ENCODE measurements at regions not wholly inside any gene's neighbourhood (a gene's known extent, or its start where the extent isn't known, plus 50 kb on each side); places are given as distances from the start of the nearest gene placed in this dataset.

- Mint-ChIP-seq H3K36me3 (ENCODE audit: insufficient read depth in 1 of 3, low read depth in 3 of 3) (peaks cover 0 to 2% (median 0%) of the 10 kb centered on the region in 3 experiments; a peak in 2 of 7 replicates), H3K4me3 (no peak overlapping the region), H3K9me3 (peaks cover 3 to 8% of the 10 kb centered on the region in 2 experiments; a peak in 4 of 5 replicates), H3K27me3 (ENCODE audit: low read depth) (peaks cover 1% of the 10 kb centered on the region; the same call in 1 of the 2 replicates), H3K4me1 (peaks cover under 1 to 10% of the 10 kb centered on the region in 2 experiments; a peak in 1 of 4 replicates), H3K27ac (no peak overlapping the region)
- no peak overlapping the region for H3K14ac ChIP-seq (ENCODE audit: insufficient read depth, low read length)
- no peak overlapping the region for H3K4me2 ChIP-seq (ENCODE audit: insufficient read depth, insufficient read length, low read length)
- H2BK12ac ChIP-seq (ENCODE audit: insufficient read length, low read depth, low read length) = no peak overlapping the region
- H2BK5ac ChIP-seq (ENCODE audit: insufficient read length, low read length) = no peak overlapping the region
- no peaks in the 10 kb centered on the region for H3K9me3 ChIP-seq (ENCODE audit: control insufficient read depth, low read depth, low read length)
- no peak overlapping the region for H2BK20ac ChIP-seq (ENCODE audit: low read depth, low read length, poor library complexity, severe bottlenecking)
- H3K4ac ChIP-seq (ENCODE audit: low read depth, low read length) = no peak overlapping the region
- H2AFZ ChIP-seq (ENCODE audit: low read length) = no peak overlapping the region
- no peak overlapping the region for H3K27ac ChIP-seq (ENCODE audit: insufficient read length, low read depth, low read length)
- no peak for TF ChIP-seq CTCF (conservative IDR thresholded peaks at IDR 0.05)
- H4K8ac ChIP-seq (replicated peaks; ENCODE audit: insufficient read length, low read depth, low read length) = no peak overlapping the region
- H4K20me1 ChIP-seq (ENCODE audit: control insufficient read depth, insufficient read depth, insufficient read length) = no peaks in the 10 kb centered on the region
- H3K23me2 ChIP-seq (ENCODE audit: insufficient read length, low read depth, low read length, poor library complexity, severe bottlenecking) = no peaks in the 10 kb centered on the region
- H2AK5ac ChIP-seq (ENCODE audit: insufficient read length, low read length) = no peak overlapping the region
- no peak overlapping the region for H3K9ac ChIP-seq (ENCODE audit: extremely low read depth, insufficient read length, low read length)
- H3K27me3 ChIP-seq (ENCODE audit: insufficient read depth, low read length) = no peaks in the 10 kb centered on the region
- H3K23ac ChIP-seq (ENCODE audit: insufficient read length, low read depth, low read length) = no peak overlapping the region
- H3K56ac ChIP-seq (ENCODE audit: insufficient read length, low read depth, low read length) = no peak overlapping the region
- no peak overlapping the region for H2BK120ac ChIP-seq (ENCODE audit: low read depth, low read length, poor library complexity, severe bottlenecking)
- no peak overlapping the region for H4K91ac ChIP-seq (ENCODE audit: insufficient read length, low read depth, low read length)
- H3K18ac ChIP-seq (ENCODE audit: insufficient read length, low read depth, low read length) = no peak overlapping the region
- no peak overlapping the region for H3T11ph ChIP-seq (ENCODE audit: low read length)
- H3K79me1 ChIP-seq (ENCODE audit: insufficient read depth, low read depth, low read length, poor library complexity, severe bottlenecking) = no peaks in the 10 kb centered on the region
- H2BK15ac ChIP-seq (ENCODE audit: low read depth, low read length) = no peak overlapping the region
- no peaks in the 10 kb centered on the region for H3K4me1 ChIP-seq (ENCODE audit: insufficient read depth, low read length)
- H4K5ac ChIP-seq (ENCODE audit: insufficient read length, low read depth, low read length) = no peak overlapping the region
- WGBS (ENCODE audit: extremely low coverage, insufficient read length, low lambda C conversion rate) = no CpG with 5 or more reads among the region's 8 CpGs
- peak; percentile 12 for DNase-seq
- no peaks in the 10 kb centered on the region for H3K79me2 ChIP-seq (ENCODE audit: insufficient read depth, low read length)
These were observed 209.9 kb downstream of the ANKRD60 start for GRCh38 chr20:58018590-58018989.
